Urothelium cell line (cell line): ENCODE measurements at regions not wholly inside any gene's neighbourhood (a gene's known extent, or its start where the extent isn't known, plus 50 kb on each side); places are given as distances from the start of the nearest gene placed in this dataset.
A peak's percentile ranks its signal among the peaks of the same experiment; 100 is the strongest.

Experiments used
- DNase-seq: peaks from one replicate; pipeline ENCODE4 v3.0.0; 2011; ENCODE audit warnings: low spot score, mixed read lengths
- FAIRE-seq: peaks from 2 replicates; lab custom pipeline; 2011; peaks lifted over from hg19 to GRCh38; lab: Jason Lieb, UNC

DNA sequence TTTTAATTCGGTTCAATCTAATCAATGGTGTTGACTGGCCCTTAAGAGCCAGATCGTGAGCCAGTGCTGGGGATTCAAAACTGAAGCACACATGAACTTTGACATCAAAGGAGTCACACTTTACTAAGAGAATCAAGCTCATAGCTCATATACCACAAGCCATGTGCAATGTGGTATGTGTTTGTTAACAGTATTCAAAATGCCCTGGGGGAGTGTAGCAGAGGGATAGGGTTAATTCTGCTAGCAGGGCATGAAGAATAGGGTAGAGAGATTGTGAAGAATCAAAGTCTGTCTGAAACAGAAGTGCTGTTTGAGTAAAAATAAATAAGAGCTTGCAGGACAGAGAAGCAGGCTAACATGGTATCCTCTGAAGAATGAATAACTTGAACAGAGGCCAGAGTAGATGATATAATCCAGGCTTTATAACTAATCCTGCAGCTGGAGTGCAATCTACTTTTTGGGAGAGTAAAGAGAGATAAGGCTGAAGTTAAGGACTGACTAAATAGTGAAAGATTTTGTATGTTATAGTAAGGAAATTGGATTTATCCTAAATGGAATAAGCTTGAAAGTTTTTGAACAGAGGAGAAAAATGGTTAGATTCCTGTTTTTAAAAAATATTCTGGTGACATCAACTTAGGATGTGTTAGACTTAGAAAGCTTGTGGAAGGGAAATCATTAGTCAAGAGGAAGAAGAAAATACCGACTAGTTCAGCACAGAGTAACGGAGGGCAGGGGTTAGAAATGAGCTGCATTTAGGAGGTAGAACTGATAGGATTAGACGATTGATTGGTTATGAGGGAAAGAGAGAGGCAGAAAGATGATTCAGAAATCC is 292.0 kb downstream of the NFKBIZ start:
- DNase-seq (no peak), FAIRE-seq (no peak)

DNA sequence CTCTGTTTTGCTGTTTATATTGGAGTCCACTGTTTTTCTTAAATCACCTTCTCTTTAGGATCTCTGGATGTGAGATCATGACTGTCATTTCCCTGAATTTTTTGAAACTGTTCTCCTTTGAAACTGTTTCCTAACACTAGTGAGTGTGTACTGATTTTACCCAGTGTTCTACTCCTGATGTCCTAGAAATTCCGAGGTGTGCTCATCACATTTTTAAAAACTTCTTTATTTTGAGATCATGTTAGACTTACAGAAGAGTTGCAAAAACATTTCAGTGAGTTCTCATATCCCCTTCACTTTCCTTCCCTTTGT is 292.6 kb downstream of the NFKBIZ start:
- FAIRE-seq, result no peak
- no peak for DNase-seq

DNA sequence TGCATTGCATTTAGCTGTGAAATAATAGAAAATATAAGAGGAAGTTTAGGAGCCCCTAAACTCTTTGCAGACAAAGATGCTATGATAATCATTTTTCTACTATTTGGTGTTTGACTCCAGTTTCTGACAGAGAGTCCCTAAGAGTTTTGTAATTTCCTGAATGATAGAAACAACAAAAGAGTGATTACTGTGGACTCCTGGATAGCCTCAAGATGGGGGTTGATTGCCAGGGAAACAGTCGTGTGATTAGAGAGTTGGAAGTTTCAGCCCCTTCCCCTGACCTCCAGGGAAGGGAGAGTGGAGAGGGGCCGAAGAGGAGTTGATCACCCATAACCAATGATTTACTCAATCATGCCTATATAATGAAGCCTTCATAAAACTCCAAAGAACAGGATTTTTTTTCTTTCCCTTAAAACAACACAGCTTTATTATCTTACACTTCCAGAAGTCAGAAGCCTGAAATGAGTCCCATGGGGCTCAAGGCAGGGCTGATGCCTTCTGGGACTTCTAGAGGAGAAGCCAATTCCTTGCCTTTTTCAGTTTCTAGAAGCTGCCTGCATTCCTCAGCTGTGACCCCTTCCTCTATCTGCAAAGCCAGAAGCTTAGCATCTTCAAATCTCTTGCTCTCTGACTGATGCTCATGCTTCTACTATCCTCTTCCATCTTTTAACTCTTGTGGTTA is 292.3 kb upstream of the ZPLD1 start:
- FAIRE-seq (no peak), DNase-seq (no peak)

DNA sequence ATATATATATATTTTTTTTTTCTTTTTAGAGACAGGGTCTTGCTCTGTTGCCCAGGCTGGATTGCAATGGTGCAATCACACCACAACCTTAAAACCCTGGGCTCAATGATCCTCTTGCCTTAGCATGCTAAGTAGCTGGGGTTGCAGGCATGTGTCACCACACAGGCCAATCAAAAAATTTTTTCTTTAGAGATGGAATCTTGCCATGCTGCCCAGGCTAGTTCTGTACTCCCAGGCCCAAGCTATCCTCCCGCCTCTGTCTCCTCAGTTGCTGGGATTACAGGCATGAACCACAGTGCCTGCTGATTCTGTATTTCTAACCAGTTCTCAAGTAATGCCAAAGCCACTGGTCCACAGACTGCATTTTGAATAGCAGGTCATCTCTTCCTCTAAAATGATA is 291.3 kb upstream of the ZPLD1 start:
- FAIRE-seq (no peak), DNase-seq (no peak)

DNA sequence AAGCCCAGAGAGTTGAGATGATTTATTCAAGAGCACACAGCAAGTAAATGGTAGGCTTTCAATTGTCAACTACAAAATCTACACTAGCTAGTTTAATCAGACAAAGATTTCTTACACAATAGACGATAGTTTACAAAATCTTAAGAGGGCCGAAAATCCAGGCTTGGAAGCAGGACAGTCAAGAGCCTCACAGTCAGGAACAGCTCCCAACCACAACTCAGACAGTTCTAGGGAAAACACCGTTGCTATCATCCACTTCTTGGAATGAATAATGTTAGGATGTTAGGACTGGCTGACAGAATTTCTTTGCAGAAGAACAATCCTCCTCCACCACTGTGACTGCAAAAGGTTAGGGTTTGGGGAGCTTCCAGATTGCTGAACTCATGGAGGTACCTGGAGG is 290.8 kb upstream of the ZPLD1 start:
- DNase-seq (no peak), FAIRE-seq (no peak)

DNA sequence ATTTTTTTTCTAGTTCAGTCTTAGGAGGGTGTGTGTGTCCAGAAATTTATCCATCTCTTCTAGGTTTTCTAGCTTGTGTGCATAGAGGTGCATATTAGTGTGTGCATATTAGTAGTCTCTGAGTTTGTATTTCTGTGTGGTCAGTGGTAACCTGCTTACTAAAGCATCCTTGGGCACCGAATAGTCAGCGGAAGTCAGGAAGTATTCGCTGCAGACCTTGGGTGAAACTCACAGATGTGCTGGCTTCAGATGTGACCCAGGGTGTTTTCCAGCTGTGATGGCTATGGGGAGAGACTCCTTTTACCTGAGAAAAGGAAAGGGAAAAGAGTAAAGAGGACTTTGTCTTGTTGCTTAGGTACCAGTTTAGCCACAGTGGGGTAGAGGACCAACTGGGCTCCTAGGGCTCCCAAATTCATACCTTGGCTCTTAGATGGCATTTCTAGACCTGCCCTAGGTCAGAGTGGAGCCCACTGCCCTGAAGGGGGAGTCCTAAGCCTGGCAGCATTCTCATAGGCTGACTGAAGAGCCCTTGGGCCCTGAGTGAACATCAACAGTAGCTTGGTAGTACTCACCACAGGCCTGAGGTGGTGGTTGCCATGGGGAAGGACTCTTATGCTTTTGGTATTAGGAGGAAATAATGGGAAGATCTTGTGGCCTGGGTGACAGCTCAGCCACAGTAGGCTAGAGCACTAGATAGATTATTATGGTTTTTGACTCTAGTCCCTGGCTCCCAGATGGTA is 286.0 kb upstream of the ZPLD1 start:
- DNase-seq (no peak), FAIRE-seq (no peak)

DNA sequence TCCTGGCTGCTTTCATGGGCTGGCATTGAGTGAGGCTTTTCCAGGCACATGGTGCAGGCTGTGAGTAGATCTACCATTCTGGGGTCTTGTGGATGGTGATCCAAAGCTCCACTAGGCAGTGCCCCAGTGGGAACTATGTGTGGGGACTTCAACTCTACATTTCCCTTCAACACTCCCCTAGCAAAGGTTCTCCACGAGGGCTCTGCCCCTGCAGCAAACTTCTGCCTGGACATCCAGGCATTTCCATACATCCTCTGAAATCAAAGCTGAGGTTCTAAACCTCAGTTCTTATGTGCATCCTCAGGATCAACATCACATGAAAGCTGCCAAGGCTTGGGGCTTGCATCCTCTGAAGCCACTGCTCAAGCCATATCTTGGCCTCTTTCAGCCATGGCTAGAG is 282.9 kb upstream of the ZPLD1 start:
- FAIRE-seq (no peak), DNase-seq (no peak)

DNA sequence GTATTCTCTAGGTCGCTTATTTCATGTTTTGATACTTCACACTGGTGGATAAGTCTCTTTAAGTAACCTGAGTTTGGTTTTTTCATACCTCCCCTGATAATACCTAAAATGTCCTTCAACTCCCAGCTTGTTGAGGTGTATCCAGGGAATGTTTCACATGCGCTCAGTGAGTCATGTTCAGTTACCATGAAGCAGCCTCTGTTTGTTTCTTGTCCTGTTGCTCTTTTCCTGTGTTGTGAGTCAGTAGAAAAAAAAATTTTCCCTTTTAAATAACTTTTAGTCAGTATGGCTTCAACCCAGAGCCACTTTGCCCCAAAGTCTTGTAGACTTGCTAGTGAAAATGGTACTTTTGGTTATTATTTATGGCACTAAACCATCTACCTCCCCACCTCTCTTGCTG is 278.4 kb upstream of the ZPLD1 start:
- FAIRE-seq (no peak), DNase-seq (peak; percentile 64)

DNA sequence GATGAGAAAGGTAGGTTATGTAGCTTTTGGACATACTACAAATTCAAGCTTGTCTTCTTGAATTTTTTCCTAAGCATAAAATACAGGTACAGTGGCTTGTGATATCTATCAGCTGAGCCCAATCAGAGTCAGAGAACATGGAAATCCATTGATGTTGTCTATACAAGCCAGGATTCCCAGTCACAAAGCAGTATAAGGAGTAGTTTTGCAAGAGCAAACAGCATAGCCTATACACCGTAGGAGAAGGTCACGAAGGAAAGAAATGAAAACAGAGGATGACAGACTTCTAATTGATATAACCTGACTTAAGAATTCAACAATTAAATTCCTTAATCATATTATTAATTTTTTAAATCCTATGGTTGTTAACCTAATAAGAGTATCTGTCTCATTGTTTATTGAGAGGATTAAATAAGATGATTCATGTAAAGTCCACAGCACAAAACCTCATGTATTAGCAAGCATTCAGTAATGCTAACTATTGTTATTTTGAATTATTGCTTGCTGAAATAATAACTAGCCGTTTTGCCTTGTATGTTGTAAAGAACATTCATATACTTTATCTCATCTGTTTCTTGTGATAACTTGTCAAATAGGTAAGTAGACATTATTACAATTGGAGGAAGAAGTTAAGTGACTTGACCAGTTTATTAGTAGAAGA is 276.6 kb upstream of the ZPLD1 start:
- FAIRE-seq (no peak), DNase-seq (no peak)

DNA sequence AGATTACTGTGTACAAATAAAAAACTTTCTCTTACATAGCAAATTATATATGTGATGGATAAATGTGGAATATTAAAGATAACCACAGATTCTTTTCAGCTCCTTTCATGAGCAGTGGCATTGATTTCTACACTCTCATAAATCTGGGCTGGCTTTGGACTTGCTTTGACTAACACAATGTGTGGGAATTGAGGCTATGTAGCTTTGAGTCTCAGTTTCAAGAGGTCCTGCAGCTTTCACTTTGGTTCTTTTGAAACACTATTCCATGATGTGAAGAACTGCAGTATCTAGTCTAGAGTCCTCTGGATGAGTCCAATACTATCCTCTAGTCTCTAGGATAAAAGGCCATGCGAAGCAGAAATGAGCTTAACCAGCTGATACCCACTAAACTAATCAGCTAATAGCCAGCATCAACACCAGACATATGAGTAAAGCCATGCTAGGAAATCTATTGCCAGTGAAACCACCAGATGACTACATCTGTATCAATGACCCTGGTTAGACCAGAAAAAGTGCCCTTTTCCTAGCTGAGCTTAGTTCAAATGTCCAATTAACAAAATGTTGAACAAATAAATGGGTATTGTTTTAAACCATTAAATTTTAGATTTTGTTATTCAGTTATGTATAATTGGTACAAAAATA is 274.9 kb upstream of the ZPLD1 start:
- DNase-seq (no peak), FAIRE-seq (no peak)

DNA sequence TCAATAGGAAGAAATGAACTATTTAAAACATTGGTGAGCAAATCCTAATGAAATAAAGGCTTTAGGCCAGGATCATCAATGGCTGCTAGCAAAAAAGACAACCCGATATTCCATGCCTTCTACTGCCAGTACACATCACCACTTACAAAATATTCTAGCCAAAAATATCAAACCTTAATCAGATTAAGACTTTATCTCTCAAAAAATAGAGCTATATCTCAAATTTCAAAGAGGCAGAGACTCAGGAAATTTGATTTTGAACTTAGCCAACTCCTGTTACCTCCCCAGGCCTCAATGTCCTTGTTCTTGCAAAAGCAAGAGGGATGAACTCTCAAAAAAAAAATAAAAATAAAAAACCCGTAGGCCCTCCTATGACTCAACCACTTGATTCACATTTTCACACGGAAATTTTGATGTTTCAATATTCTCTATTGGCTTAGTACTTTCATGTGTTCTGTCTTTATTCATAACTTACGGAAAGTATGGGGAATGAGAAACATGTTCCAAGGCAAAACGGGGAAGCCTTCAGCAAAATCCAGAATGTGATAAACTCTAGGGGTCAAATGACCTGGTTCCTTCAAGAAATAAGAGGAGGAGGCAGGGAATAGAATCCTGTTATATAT is 273.3 kb upstream of the ZPLD1 start:
- FAIRE-seq (no peak), DNase-seq (no peak)

DNA sequence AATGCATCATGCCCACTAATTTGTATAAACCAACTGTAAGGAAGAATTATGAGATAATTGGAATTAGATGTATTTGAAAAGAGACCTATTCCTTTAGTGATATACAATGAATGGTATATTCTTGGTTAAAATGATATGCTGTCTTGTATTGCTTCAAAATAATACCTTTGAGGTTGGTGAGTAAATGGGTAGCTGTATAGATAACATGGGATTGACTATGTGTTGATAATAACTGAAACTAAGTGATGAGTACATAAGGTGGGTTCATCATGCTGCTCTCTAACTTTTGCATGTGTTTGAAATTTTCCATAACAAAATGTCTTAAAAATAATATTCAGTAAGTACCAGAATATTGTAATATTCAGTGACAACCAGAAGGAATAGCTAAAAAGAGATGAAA is 272.6 kb upstream of the ZPLD1 start:
- FAIRE-seq (no peak), DNase-seq (no peak)

DNA sequence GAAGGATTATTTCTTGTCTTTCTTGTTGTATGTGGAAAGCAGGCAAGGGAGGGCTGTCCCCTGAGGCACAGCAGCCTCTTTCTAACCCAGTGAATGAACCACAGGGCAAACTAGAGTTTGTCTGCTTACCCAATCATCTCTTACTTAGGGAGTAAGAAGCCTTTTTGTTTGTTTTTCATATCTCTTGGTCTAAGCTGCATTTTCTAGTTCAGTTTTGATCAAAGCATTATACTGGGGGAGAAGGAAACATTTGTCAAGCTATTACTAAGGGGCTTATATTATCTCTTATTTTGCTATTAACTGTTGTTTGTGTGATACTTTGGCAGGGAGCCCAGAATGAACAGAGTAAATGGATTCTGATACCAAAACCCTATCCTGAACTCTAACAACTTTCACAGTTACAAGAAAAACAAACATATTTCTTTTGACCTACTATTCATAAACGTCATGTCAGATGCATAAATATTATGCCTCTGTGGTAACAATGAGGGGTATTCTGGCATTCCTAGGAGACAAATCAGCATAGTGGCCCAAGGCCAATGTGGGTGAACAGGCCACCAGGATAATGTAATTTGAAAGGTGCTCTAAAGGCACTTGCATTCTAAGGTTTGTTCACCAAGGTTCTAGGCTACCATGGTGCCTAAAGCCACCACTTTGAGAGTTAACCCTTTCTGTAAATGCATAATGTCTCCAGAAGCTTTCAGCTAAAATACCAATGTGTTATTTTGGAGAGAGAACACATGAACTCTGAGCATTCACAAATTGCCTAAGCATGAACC is 271.6 kb upstream of the ZPLD1 start:
- DNase-seq, result peak; percentile 59
- FAIRE-seq, result no peak

DNA sequence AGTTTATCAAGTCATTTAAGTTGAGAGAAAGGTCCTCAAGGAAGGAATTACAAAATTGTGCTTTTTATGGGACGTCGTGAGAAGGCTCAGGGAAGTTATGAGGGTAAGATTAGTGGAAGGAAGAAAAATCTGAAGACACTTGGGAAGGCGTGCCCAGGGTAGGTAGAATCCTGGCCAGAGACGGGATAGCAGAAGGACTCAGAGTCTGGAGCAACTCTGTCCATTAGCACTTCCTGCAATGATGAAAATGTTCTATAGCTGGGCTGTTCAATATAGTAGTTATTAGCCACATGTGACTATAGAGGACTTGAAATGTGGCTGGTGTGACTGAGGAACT is 271.0 kb upstream of the ZPLD1 start:
- no peak for FAIRE-seq
- no peak for DNase-seq

DNA sequence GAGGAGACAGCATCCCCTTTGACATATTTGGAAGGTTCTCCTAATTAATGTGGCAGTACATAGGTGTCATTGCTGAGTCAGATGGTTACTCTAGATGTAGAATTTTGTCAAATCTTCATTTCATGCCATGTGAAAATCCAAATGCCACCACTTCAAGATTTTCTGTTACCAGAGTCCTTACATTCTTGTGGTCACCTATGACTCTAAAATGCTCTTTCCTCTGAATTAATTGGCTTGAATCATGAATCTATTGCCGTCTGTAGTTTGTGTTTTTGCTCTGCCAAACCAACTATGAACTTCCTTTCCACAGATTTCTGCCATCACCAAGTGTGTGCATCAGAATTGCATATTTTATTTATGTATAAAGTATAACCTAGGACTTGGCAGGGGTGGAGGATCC is 269.4 kb upstream of the ZPLD1 start:
- FAIRE-seq, result no peak
- peak; percentile 19 for DNase-seq

DNA sequence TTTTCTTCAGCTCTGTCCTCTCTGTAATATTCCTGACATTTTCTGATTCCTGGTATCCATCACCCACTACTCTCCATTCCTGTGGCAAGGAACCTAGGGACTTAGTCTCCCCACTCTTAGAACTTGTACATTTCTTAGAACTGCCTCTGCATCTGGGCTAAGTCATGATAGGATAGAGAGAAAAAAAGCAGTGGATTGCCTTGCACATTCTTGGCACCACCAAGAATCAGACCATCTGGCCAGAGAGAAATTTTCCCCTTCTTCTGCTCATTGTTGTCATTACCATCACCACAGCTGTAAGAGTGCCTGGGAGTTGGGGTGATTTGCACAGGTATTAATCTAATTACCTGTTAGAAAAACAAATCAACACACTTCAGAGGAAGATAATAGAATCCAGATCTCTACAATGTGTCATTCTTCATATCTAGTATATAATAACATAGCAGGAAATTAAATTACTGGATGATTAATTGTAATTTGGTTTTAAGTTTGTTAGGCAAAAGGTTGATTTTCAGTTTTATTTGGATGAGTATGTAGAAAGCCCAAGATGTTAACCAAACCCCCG is 264.8 kb upstream of the ZPLD1 start:
- FAIRE-seq (no peak), DNase-seq (no peak)

DNA sequence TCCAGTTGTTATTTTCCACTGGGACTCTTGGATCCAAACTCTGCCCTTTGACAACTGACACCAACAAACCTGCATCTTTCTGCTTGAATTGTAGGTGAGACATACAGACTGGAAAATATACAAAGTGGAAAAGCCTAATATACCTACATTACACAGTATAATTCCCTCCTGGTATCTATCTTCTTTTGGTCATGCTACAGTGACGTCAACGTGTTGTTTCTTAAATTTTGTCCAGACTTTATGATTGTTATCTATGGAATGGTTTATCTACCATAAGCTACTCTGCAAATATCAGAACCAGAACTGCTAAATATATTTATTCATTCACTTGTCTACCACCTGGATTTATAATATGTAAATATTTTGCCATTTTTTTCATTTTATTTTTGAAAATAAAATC is 264.3 kb upstream of the ZPLD1 start:
- DNase-seq (no peak), FAIRE-seq (no peak)

DNA sequence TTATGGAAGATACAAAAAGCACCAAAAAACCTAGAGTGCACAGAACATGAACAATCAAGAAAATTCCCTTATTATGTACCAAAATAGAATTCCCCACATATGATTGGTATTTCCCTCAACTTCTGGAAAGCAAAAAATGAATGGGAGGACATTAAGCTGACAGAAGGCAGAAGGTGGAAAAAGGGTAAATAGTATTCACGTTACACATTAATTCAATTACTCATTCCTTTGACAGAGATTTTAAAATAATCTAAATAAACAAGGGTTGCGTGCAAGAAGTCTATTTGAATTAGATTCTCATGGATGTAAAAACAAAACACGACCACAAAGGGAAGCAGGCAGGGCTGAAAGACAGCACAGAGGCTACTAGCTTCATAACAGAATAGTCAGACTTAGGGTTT is 260.5 kb upstream of the ZPLD1 start:
- DNase-seq, result no peak
- no peak for FAIRE-seq

DNA sequence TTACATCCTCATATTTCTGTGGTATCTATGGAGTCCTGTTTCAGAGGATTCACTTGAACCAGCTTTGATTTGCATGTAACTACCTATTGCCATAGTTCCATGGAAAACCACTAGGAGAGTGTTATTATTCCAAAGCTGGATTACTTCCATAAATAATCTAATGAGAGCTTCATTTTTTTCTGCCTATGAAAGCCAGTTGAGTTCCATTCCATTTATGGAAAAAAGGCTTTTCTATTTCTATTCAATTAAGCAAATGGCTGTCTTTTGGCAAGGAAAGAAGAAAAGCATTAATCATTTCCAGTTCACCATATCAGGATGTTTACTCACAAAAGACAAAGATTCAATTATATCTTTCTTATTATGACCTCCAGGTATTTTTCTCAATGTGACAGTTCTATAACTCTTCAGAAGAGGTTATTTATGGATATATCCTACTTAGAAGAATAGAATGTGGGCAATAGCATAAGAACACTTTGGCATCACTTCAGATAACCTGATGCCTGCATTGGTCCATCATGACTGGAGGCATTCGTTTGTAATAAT is 259.9 kb upstream of the ZPLD1 start:
- no peak for FAIRE-seq
- no peak for DNase-seq
